ENCODE measurements at regions not wholly inside any gene's neighbourhood (a gene's known extent, or its start where the extent isn't known, plus 50 kb on each side); places are given as distances from the start of the nearest gene placed in this dataset.
A peak's percentile ranks its signal among the peaks of the same experiment; 100 is the strongest.
"Not testable (repeated sequence)": the region's sequence is repeated elsewhere in the genome, so short reads cannot be mapped to it uniquely, and the experiment has no call there.

GRCh38 chr13:24997367-24997967 lies 98.5 kb upstream of the PABPC3 start:
- no peak for DNase-seq

GRCh38 chr13:24998433-24998832 lies 97.5 kb upstream of the PABPC3 start:
- no peak for DNase-seq

GRCh38 chr13:25001476-25002206 lies 94.3 kb upstream of the PABPC3 start:
- no peak for DNase-seq

- not testable (repeated sequence) for DNase-seq
Measured at GRCh38 chr13:25002311-25002710, 93.6 kb upstream of the PABPC3 start.

GRCh38 chr13:25004489-25004888 lies 91.4 kb upstream of the PABPC3 start:
- not testable (repeated sequence) for DNase-seq

- DNase-seq = not testable (repeated sequence)
Measured at GRCh38 chr13:25005050-25005497, 90.9 kb upstream of the PABPC3 start.

GRCh38 chr13:25007389-25007788 lies 88.5 kb upstream of the PABPC3 start:
- not testable (repeated sequence) for DNase-seq

GRCh38 chr13:25014398-25014973 lies 81.5 kb upstream of the PABPC3 start:
- peak; percentile 65 for DNase-seq

- not testable (repeated sequence) for DNase-seq
Measured at GRCh38 chr13:25017176-25017575, 78.8 kb upstream of the PABPC3 start.

- DNase-seq = peak; percentile 60
Measured at GRCh38 chr13:25017808-25018728, 77.9 kb upstream of the PABPC3 start.

- DNase-seq = no peak
Measured at GRCh38 chr13:25018729-25019115, 77.2 kb upstream of the PABPC3 start.

- not testable (repeated sequence) for DNase-seq
Measured at GRCh38 chr13:25019741-25020140, 76.2 kb upstream of the PABPC3 start.

GRCh38 chr13:25024175-25024574 lies 71.8 kb upstream of the PABPC3 start:
- no peak for DNase-seq

- no peak for DNase-seq
Measured at GRCh38 chr13:25032160-25032559, 63.8 kb upstream of the PABPC3 start.

- DNase-seq = no peak
Measured at GRCh38 chr13:25034173-25034572, 61.8 kb upstream of the PABPC3 start.

- peak; percentile 19 for DNase-seq
Measured at GRCh38 chr13:25037057-25037813, 58.7 kb upstream of the PABPC3 start.

GRCh38 chr13:25042151-25042865 lies 53.6 kb upstream of the PABPC3 start:
- no peak for DNase-seq

GRCh38 chr13:25044071-25044470 lies 51.9 kb upstream of the PABPC3 start:
- DNase-seq = no peak
